BJ (cell line): ENCODE measurements at regions not wholly inside any gene's neighbourhood (a gene's known extent, or its start where the extent isn't known, plus 50 kb on each side); places are given as distances from the start of the nearest gene placed in this dataset.

ENCODE experiments used
- CTCF ChIA-PET: fragments of 350-600 bp; formaldehyde crosslinking; extraction: SDS; loops from one replicate; lab custom pipeline; 2021; ENCODE audit warnings: antibody characterized with exemption, inconsistent platforms; lab: Yijun Ruan, JAX
- POLR2A ChIA-PET: fragments of 300-600 bp; sonication (Branson Sonifier 250); formaldehyde crosslinking; extraction: SDS; loops from one replicate; lab custom pipeline; 2021; ENCODE audit warnings: antibody characterized with exemption; lab: Charles Lee
- DNase-seq: peaks from one replicate; pipeline ENCODE4 v3.0.0-alpha.2; 2011; ENCODE audit warnings: low read depth
- H3K27me3 ChIP-seq: 2 replicates; pipeline ENCODE4 v1.6.0; 2011; ENCODE audit warnings: low read length; ENCODE audit not compliant: control insufficient read depth, insufficient read depth
- H3K36me3 ChIP-seq: 2 replicates; pipeline ENCODE4 v1.5.1; 2011; ENCODE audit warnings: low read length; ENCODE audit not compliant: control insufficient read depth, insufficient read depth
- H3K4me3 ChIP-seq: 2 replicates; pipeline ENCODE4 v1.5.1; 2011; ENCODE audit warnings: low read depth, mild to moderate bottlenecking, control low read depth, low read length
- TF ChIP-seq, protein P1 (sequence below): IDR thresholded peaks from 2 replicates; pipeline ENCODE4 v1.5.1; 2011; ENCODE audit warnings: low read depth, mild to moderate bottlenecking, control low read depth, inconsistent platforms, low read length, moderate library complexity; ENCODE audit not compliant: insufficient read depth

DNA sequence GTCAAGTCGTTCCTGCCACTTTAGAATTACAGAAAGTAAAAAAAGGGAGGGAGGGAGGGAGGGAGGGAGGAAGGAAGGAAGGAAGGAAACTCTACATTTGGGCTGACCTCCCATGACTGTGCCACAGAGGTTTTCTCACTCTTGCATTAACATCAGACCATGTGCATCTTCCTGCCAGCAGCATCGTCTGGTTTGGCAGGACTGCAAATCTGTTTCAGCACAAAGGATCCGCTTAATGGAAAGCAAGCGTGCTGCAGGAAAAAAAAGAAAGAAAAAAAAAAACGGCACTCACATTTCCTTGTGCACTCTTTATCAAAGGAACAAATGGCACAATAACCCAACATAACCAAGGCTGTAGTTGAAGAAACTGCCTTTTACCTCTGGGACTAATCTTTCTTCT, 148.8 kb upstream of the HES1 start:
- POLR2A ChIA-PET: no interaction called here
- TF ChIP-seq, protein P1, sequence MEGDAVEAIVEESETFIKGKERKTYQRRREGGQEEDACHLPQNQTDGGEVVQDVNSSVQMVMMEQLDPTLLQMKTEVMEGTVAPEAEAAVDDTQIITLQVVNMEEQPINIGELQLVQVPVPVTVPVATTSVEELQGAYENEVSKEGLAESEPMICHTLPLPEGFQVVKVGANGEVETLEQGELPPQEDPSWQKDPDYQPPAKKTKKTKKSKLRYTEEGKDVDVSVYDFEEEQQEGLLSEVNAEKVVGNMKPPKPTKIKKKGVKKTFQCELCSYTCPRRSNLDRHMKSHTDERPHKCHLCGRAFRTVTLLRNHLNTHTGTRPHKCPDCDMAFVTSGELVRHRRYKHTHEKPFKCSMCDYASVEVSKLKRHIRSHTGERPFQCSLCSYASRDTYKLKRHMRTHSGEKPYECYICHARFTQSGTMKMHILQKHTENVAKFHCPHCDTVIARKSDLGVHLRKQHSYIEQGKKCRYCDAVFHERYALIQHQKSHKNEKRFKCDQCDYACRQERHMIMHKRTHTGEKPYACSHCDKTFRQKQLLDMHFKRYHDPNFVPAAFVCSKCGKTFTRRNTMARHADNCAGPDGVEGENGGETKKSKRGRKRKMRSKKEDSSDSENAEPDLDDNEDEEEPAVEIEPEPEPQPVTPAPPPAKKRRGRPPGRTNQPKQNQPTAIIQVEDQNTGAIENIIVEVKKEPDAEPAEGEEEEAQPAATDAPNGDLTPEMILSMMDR: no peak
- CTCF ChIA-PET: no interaction called here
- Histone ChIP-seq H3K4me3 (no peak overlapping the region), H3K36me3 (no peaks in the 10 kb centered on the region), H3K27me3 (peaks cover 25% of the 10 kb centered on the region)
- DNase-seq: no peak

DNA sequence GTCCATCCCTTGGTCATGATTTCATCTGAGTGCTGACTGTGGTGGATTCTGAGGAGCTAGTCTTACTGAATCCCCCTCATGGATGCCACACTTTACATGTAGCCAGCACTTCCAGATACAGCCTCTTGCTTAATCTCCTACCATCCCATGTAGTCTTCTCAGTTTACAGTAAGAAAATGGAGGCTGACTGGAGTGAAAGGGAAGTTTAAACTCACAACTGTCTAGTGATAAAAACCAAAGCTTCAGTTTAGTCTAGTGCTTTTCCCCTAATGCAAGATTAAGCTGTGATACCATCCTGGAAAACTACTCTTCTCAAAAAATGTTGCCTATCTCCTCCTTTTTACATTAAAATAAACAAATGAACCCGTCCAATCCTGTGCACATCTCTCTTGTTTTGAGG, 146.8 kb upstream of the HES1 start:
- Histone ChIP-seq H3K36me3 (no peaks in the 10 kb centered on the region), H3K4me3 (no peak overlapping the region), H3K27me3 (peaks cover 23% of the 10 kb centered on the region)
- TF ChIP-seq, protein P1: no peak
- no peak for DNase-seq
- ChIA-PET CTCF (no interaction called here), POLR2A (no interaction called here)

DNA sequence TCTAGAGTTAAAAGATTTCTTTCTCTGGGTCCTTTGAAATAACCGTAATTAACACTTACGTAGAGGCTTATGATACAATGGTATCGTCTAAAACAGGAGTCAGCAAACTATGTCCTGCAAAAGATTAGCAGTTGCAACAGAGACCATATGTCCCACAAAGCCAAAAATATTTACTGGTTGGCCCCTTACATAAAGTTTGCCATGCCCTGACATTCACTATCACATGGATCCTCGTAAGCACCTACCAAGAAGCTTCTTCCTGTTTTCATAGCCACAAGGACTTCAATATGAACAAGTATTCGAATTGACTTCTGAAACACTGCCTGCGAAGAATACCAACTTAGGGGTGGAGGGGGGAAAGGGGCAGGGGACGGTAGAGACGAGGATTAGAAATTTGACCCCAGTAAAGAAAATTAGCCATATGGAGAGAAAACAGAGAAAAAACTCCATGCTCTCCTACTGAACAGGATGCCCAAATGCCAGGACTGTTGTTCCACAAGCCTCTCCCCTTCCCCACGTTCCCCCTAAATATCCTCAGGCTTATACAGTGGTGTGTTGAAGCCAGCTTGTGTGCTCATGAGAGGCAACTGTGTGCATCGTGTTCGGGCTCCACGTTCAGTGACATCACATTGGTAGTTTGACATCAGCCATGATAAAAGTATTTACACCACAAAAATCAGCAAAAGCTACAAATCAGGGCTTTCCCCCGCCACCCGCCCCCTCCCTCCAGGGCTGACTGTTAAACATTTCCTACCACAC, 144.1 kb upstream of the HES1 start:
- Histone ChIP-seq H3K36me3 (no peaks in the 10 kb centered on the region), H3K4me3 (no peak overlapping the region), H3K27me3 (peaks cover 22% of the 10 kb centered on the region)
- ChIA-PET CTCF (interaction anchor here (0.7 to 1.3 kb wide), 2 partner anchors 22 to 1428 kb away, joined by 3 to 4 read pairs; no protein-coding TSS in a partner anchor), POLR2A (interaction anchor here (0.7 kb wide), 1 partner anchor 11 kb away, joined by 3 read pairs; no protein-coding TSS in a partner anchor)
- TF ChIP-seq, protein P1: no peak
- no peak for DNase-seq

GRCh38 chr3:193992425-193993037, 143.4 kb upstream of the HES1 start:
- Histone ChIP-seq H3K27me3 (peaks cover 28% of the 10 kb centered on the region), H3K4me3 (no peak overlapping the region), H3K36me3 (no peaks in the 10 kb centered on the region)
- CTCF ChIA-PET: interaction anchor here (0.7 kb wide), 1 partner anchor 1429 kb away, joined by 3 read pairs; no protein-coding TSS in a partner anchor
- TF ChIP-seq, protein P1: no peak
- POLR2A ChIA-PET: no interaction called here
- no peak for DNase-seq

- H3K36me3 ChIP-seq: no peaks in the 10 kb centered on the region
- TF ChIP-seq, protein P1: no peak
- ChIA-PET POLR2A (no interaction called here), CTCF (no interaction called here)
- H3K27me3 ChIP-seq: peaks cover 33% of the 10 kb centered on the region
- DNase-seq: no peak
- no peak overlapping the region for H3K4me3 ChIP-seq
Measured at GRCh38 chr3:193996221-193996620, 139.7 kb upstream of the HES1 start.
